HUES6 (cell line): ENCODE measurements at regions not wholly inside any gene's neighbourhood (a gene's known extent, or its start where the extent isn't known, plus 50 kb on each side); places are given as distances from the start of the nearest gene placed in this dataset.

Experiments
- H3K27ac ChIP-seq: 2 replicates; pipeline ENCODE4 v1.7.0; 2013; ENCODE audit warnings: low read depth, mild to moderate bottlenecking, low read length, inconsistent platforms
- H3K27me3 ChIP-seq: 2 replicates; pipeline ENCODE4 v1.6.1; 2013; ENCODE audit warnings: low read length; ENCODE audit not compliant: control insufficient read depth, insufficient read depth
- H3K36me3 ChIP-seq: 2 replicates; pipeline ENCODE4 v1.6.1; 2013; ENCODE audit warnings: low read length; ENCODE audit not compliant: control insufficient read depth, insufficient read depth
- H3K4me1 ChIP-seq: 2 replicates; pipeline ENCODE4 v1.6.1; 2013; ENCODE audit warnings: low read length; ENCODE audit not compliant: control insufficient read depth, insufficient read depth
- H3K4me3 ChIP-seq: 2 replicates; pipeline ENCODE4 v1.5.1; 2013; ENCODE audit warnings: low read depth, low read length
- H3K9ac ChIP-seq: one replicate; pipeline ENCODE4 v1.6.1; 2013; ENCODE audit warnings: mild to moderate bottlenecking, low read length
- H3K9me3 ChIP-seq: 2 replicates; pipeline ENCODE4 v1.6.1; 2013; ENCODE audit warnings: low read depth, low read length; ENCODE audit not compliant: control insufficient read depth, insufficient read depth

GRCh38 chr14:61847861-61848260, 85.6 kb downstream of the SNAPC1 start:
- H3K27me3 ChIP-seq, result no peaks in the 10 kb centered on the region
- H3K9me3 ChIP-seq, result peaks cover 2% of the 10 kb centered on the region; the same call in 1 of the 2 replicates
- no peak overlapping the region for H3K9ac ChIP-seq
- H3K4me1 ChIP-seq, result no peaks in the 10 kb centered on the region
- no peaks in the 10 kb centered on the region for H3K36me3 ChIP-seq
- no peak overlapping the region for H3K27ac ChIP-seq
- no peak overlapping the region for H3K4me3 ChIP-seq

GRCh38 chr14:61854898-61855297, 92.7 kb downstream of the SNAPC1 start:
- no peaks in the 10 kb centered on the region for H3K4me1 ChIP-seq
- no peak overlapping the region for H3K27ac ChIP-seq
- no peak overlapping the region for H3K9ac ChIP-seq
- H3K9me3 ChIP-seq, result no peaks in the 10 kb centered on the region
- no peaks in the 10 kb centered on the region for H3K27me3 ChIP-seq
- no peak overlapping the region for H3K4me3 ChIP-seq
- H3K36me3 ChIP-seq, result no peaks in the 10 kb centered on the region

GRCh38 chr14:61860294-61860918, 98.2 kb downstream of the SNAPC1 start:
- Histone ChIP-seq H3K9me3 (no peaks in the 10 kb centered on the region), H3K27me3 (no peaks in the 10 kb centered on the region), H3K27ac (no peak overlapping the region), H3K36me3 (no peaks in the 10 kb centered on the region), H3K4me3 (no peak overlapping the region), H3K4me1 (no peaks in the 10 kb centered on the region), H3K9ac (no peak overlapping the region)

GRCh38 chr14:61861320-61861865, 99.2 kb downstream of the SNAPC1 start:
- H3K4me3 ChIP-seq, result no peak overlapping the region
- H3K27me3 ChIP-seq, result no peaks in the 10 kb centered on the region
- H3K9me3 ChIP-seq, result no peaks in the 10 kb centered on the region
- H3K4me1 ChIP-seq, result no peaks in the 10 kb centered on the region
- H3K9ac ChIP-seq, result no peak overlapping the region
- H3K36me3 ChIP-seq, result no peaks in the 10 kb centered on the region
- H3K27ac ChIP-seq, result no peak overlapping the region

GRCh38 chr14:61864329-61864898, 102.2 kb downstream of the SNAPC1 start:
- H3K36me3 ChIP-seq, result no peaks in the 10 kb centered on the region
- H3K4me1 ChIP-seq, result no peaks in the 10 kb centered on the region
- H3K27me3 ChIP-seq, result no peaks in the 10 kb centered on the region
- H3K9me3 ChIP-seq, result no peaks in the 10 kb centered on the region
- no peak overlapping the region for H3K9ac ChIP-seq
- no peak overlapping the region for H3K27ac ChIP-seq
- no peak overlapping the region for H3K4me3 ChIP-seq

- Histone ChIP-seq H3K9me3 (peaks cover 6% of the 10 kb centered on the region; the same call in 1 of the 2 replicates), H3K36me3 (no peaks in the 10 kb centered on the region), H3K4me3 (no peak overlapping the region), H3K4me1 (no peaks in the 10 kb centered on the region), H3K27ac (no peak overlapping the region), H3K27me3 (no peaks in the 10 kb centered on the region), H3K9ac (no peak overlapping the region)
These were observed 105.0 kb downstream of the SNAPC1 start for GRCh38 chr14:61866932-61867920.

GRCh38 chr14:61868846-61869245, 106.6 kb downstream of the SNAPC1 start:
- H3K4me1 ChIP-seq, result no peaks in the 10 kb centered on the region
- no peaks in the 10 kb centered on the region for H3K27me3 ChIP-seq
- H3K4me3 ChIP-seq, result no peak overlapping the region
- no peak overlapping the region for H3K27ac ChIP-seq
- H3K9me3 ChIP-seq, result peaks cover 6% of the 10 kb centered on the region; the same call in 1 of the 2 replicates
- H3K9ac ChIP-seq, result no peak overlapping the region
- H3K36me3 ChIP-seq, result no peaks in the 10 kb centered on the region

GRCh38 chr14:61870163-61870562, 107.9 kb downstream of the SNAPC1 start:
- H3K4me3 ChIP-seq, result no peak overlapping the region
- H3K4me1 ChIP-seq, result no peaks in the 10 kb centered on the region
- H3K9ac ChIP-seq, result no peak overlapping the region
- H3K27me3 ChIP-seq, result no peaks in the 10 kb centered on the region
- no peak overlapping the region for H3K27ac ChIP-seq
- H3K36me3 ChIP-seq, result no peaks in the 10 kb centered on the region
- H3K9me3 ChIP-seq, result peaks cover 6% of the 10 kb centered on the region; the same call in 1 of the 2 replicates

- H3K9me3 ChIP-seq, result peaks cover 6% of the 10 kb centered on the region; the same call in 1 of the 2 replicates
- no peaks in the 10 kb centered on the region for H3K27me3 ChIP-seq
- H3K9ac ChIP-seq, result no peak overlapping the region
- H3K4me3 ChIP-seq, result no peak overlapping the region
- H3K27ac ChIP-seq, result no peak overlapping the region
- no peaks in the 10 kb centered on the region for H3K36me3 ChIP-seq
- H3K4me1 ChIP-seq, result no peaks in the 10 kb centered on the region
These were observed 110.2 kb downstream of the SNAPC1 start for GRCh38 chr14:61872452-61872851.

- H3K27ac ChIP-seq, result no peak overlapping the region
- H3K9me3 ChIP-seq, result peaks cover 6% of the 10 kb centered on the region; the same call in 1 of the 2 replicates
- H3K4me1 ChIP-seq, result no peaks in the 10 kb centered on the region
- no peak overlapping the region for H3K4me3 ChIP-seq
- H3K36me3 ChIP-seq, result no peaks in the 10 kb centered on the region
- H3K9ac ChIP-seq, result no peak overlapping the region
- H3K27me3 ChIP-seq, result no peaks in the 10 kb centered on the region
These were observed 113.3 kb downstream of the SNAPC1 start for GRCh38 chr14:61875483-61875882.
